ENCODE measurements at regions not wholly inside any gene's neighbourhood (a gene's known extent, or its start where the extent isn't known, plus 50 kb on each side); places are given as distances from the start of the nearest gene placed in this dataset.
A peak's percentile ranks its signal among the peaks of the same experiment; 100 is the strongest.

DNA sequence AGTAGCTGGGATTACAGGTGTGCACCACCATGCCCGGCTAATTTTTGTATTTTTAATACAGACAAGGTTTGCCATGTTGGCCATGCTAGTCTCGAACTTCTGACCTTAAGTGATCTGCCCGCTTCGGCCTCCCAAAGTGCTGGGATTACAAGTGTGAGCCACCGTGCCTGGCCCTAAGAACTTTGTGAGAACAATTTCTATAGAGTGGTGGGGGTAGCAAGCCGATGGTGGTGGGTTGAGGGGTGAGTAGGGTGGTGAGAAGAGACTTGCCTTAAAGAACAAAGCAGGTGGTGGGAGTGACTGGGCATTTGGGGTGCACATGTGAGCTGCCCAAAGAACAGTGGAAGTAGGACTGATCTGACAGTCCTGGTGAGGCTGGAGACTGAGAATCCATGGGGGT lies 76.0 kb upstream of the ASB18 start:
- WGBS, 2 donors (ENCODE audit: extremely low coverage in 2 of 2, insufficient read length in 2 of 2, insufficient replicate concordance in 1 of 2): no CpG with 5 or more reads among the region's 6 CpGs

GRCh38 chr2:236341067-236341466 lies 76.9 kb upstream of the ASB18 start:
- H2AFZ ChIP-seq (ENCODE audit: low read length): no peak overlapping the region
- no peak overlapping the region for H3K4me2 ChIP-seq (ENCODE audit: insufficient read depth, low read length, poor library complexity, severe bottlenecking)
- no peak overlapping the region for H3K27ac ChIP-seq (replicated peaks; ENCODE audit: low read length)
- H2AK5ac ChIP-seq (ENCODE audit: low read depth, low read length): no peak overlapping the region
- H3K4me3 ChIP-seq (ENCODE audit: low read length in 2 of 2): no peak overlapping the region
- DNase-seq (ENCODE audit: low spot score): no peak
- no peaks in the 10 kb centered on the region for H3K27me3 ChIP-seq (ENCODE audit: control insufficient read depth in 3 of 3, insufficient read depth in 3 of 3, low read depth in 1 of 3, low read length in 3 of 3)
- H3K23ac ChIP-seq (ENCODE audit: low read depth, low read length, poor library complexity): no peak overlapping the region
- H3K14ac ChIP-seq (ENCODE audit: low read length): no peak overlapping the region
- H3K79me1 ChIP-seq (ENCODE audit: low read depth, low read length): no peaks in the 10 kb centered on the region
- H2BK5ac ChIP-seq (ENCODE audit: low read length): no peak overlapping the region
- peaks cover 0 to 2% of the 10 kb centered on the region in 2 donors for H3K36me3 ChIP-seq (replicated peaks in 1 of 2; ENCODE audit: control insufficient read depth in 2 of 2, insufficient read depth in 2 of 2, low read length in 2 of 2)
- peaks cover 3 to 14% of the 10 kb centered on the region in 2 donors for H3K9me3 ChIP-seq (replicated peaks in 1 of 2; ENCODE audit: control insufficient read depth in 2 of 2, insufficient read depth in 1 of 2, low read depth in 1 of 2, low read length in 2 of 2)
- H3K9ac ChIP-seq (ENCODE audit: low read depth, low read length, poor library complexity): no peak overlapping the region
- no peak overlapping the region for H2BK120ac ChIP-seq (ENCODE audit: low read depth, low read length)
- peaks cover 15 to 30% of the 10 kb centered on the region in 2 donors for H3K4me1 ChIP-seq (ENCODE audit: control insufficient read depth in 2 of 2, insufficient read depth in 1 of 2, low read depth in 1 of 2, low read length in 2 of 2)
- peak overlapping the region; percentile 70 for H4K8ac ChIP-seq (ENCODE audit: low read depth, low read length)
- no peak overlapping the region for H4K91ac ChIP-seq (ENCODE audit: low read depth, low read length, poor library complexity)
- H3K18ac ChIP-seq (ENCODE audit: low read length): peak overlapping the region; percentile 41
- WGBS, 2 donors (ENCODE audit: extremely low coverage in 2 of 2, insufficient read length in 2 of 2, insufficient replicate concordance in 1 of 2): no CpG with 5 or more reads among the region's 14 CpGs
- no peak overlapping the region for H3K4ac ChIP-seq (ENCODE audit: low read length)
- H2BK12ac ChIP-seq (ENCODE audit: low read length): no peak overlapping the region
- H2BK15ac ChIP-seq (ENCODE audit: low read length): no peak overlapping the region

More for the DNA sequence above, 76.0 kb upstream of the ASB18 start:
- Histone ChIP-seq H3K4ac (ENCODE audit: low read length) (no peak overlapping the region), H3K9ac (ENCODE audit: low read depth, low read length, poor library complexity) (no peak overlapping the region), H3K18ac (ENCODE audit: low read length) (peak overlapping the region; percentile 46), H2BK15ac (ENCODE audit: low read length) (no peak overlapping the region), H3K4me2 (ENCODE audit: insufficient read depth, low read length, poor library complexity, severe bottlenecking) (no peak overlapping the region), H2BK12ac (ENCODE audit: low read length) (no peak overlapping the region), H3K14ac (ENCODE audit: low read length) (no peak overlapping the region), H2BK120ac (ENCODE audit: low read depth, low read length) (no peak overlapping the region), H3K36me3 (replicated peaks in 1 of 2; ENCODE audit: control insufficient read depth in 2 of 2, insufficient read depth in 2 of 2, low read length in 2 of 2) (peaks cover 0 to 2% of the 10 kb centered on the region in 2 donors), H3K23ac (ENCODE audit: low read depth, low read length, poor library complexity) (no peak overlapping the region), H3K9me3 (replicated peaks in 1 of 2; ENCODE audit: control insufficient read depth in 2 of 2, insufficient read depth in 1 of 2, low read depth in 1 of 2, low read length in 2 of 2) (peaks cover 3 to 14% of the 10 kb centered on the region in 2 donors), H3K4me3 (ENCODE audit: low read length in 2 of 2) (no peak overlapping the region), H4K91ac (ENCODE audit: low read depth, low read length, poor library complexity) (no peak overlapping the region), H3K4me1 (ENCODE audit: control insufficient read depth in 2 of 2, insufficient read depth in 1 of 2, low read depth in 1 of 2, low read length in 2 of 2) (peaks cover 15 to 24% of the 10 kb centered on the region in 2 donors), H3K79me1 (ENCODE audit: low read depth, low read length) (no peaks in the 10 kb centered on the region), H2AFZ (ENCODE audit: low read length) (no peak overlapping the region), H2AK5ac (ENCODE audit: low read depth, low read length) (no peak overlapping the region), H4K8ac (ENCODE audit: low read depth, low read length) (no peak overlapping the region), H3K27me3 (ENCODE audit: control insufficient read depth in 3 of 3, insufficient read depth in 3 of 3, low read depth in 1 of 3, low read length in 3 of 3) (no peaks in the 10 kb centered on the region), H2BK5ac (ENCODE audit: low read length) (no peak overlapping the region), H3K27ac (replicated peaks; ENCODE audit: low read length) (no peak overlapping the region)
- no peak for DNase-seq (ENCODE audit: low spot score)

- Histone ChIP-seq H3K27me3 (ENCODE audit: control insufficient read depth in 3 of 3, insufficient read depth in 3 of 3, low read depth in 1 of 3, low read length in 3 of 3) (no peaks in the 10 kb centered on the region), H3K36me3 (replicated peaks in 1 of 2; ENCODE audit: control insufficient read depth in 2 of 2, insufficient read depth in 2 of 2, low read length in 2 of 2) (peaks cover 0 to 2% of the 10 kb centered on the region in 2 donors), H2BK5ac (ENCODE audit: low read length) (no peak overlapping the region), H3K18ac (ENCODE audit: low read length) (peak overlapping the region; percentile 94), H3K27ac (replicated peaks; ENCODE audit: low read length) (peak overlapping the region; percentile 13), H3K23ac (ENCODE audit: low read depth, low read length, poor library complexity) (peak overlapping the region; percentile 25), H3K14ac (ENCODE audit: low read length) (peak overlapping the region; percentile 71), H4K8ac (ENCODE audit: low read depth, low read length) (no peak overlapping the region), H2BK15ac (ENCODE audit: low read length) (peak overlapping the region; percentile 99), H3K4me1 (ENCODE audit: control insufficient read depth in 2 of 2, insufficient read depth in 1 of 2, low read depth in 1 of 2, low read length in 2 of 2) (peaks cover 15 to 30% of the 10 kb centered on the region in 2 donors), H2BK120ac (ENCODE audit: low read depth, low read length) (peak overlapping the region; percentile 84), H2AFZ (ENCODE audit: low read length) (peak overlapping the region; percentile 40), H3K79me1 (ENCODE audit: low read depth, low read length) (no peaks in the 10 kb centered on the region), H3K9me3 (replicated peaks in 1 of 2; ENCODE audit: control insufficient read depth in 2 of 2, insufficient read depth in 1 of 2, low read depth in 1 of 2, low read length in 2 of 2) (peaks cover 3 to 14% of the 10 kb centered on the region in 2 donors), H3K4me2 (ENCODE audit: insufficient read depth, low read length, poor library complexity, severe bottlenecking) (no peak overlapping the region), H4K91ac (ENCODE audit: low read depth, low read length, poor library complexity) (no peak overlapping the region), H2AK5ac (ENCODE audit: low read depth, low read length) (peak overlapping the region; percentile 95), H3K4me3 (ENCODE audit: low read length in 2 of 2) (no peak overlapping the region), H3K4ac (ENCODE audit: low read length) (peak overlapping the region; percentile 53), H2BK12ac (ENCODE audit: low read length) (peak overlapping the region; percentile 60), H3K9ac (ENCODE audit: low read depth, low read length, poor library complexity) (no peak overlapping the region)
- no CpG with 5 or more reads among the region's 14 CpGs for WGBS, 2 donors (ENCODE audit: extremely low coverage in 2 of 2, insufficient read length in 2 of 2, insufficient replicate concordance in 1 of 2)
- DNase-seq (ENCODE audit: low spot score): peak; percentile 21
Observed at GRCh38 chr2:236341721-236342120, 77.5 kb upstream of the ASB18 start.

- peak overlapping the region; percentile 96 for H3K4ac ChIP-seq (ENCODE audit: low read length)
- peak overlapping the region; percentile 99 for H2BK15ac ChIP-seq (ENCODE audit: low read length)
- H2BK12ac ChIP-seq (ENCODE audit: low read length): peak overlapping the region; percentile 33
- H3K9me3 ChIP-seq (replicated peaks in 1 of 2; ENCODE audit: control insufficient read depth in 2 of 2, insufficient read depth in 1 of 2, low read depth in 1 of 2, low read length in 2 of 2): peaks cover 3 to 14% of the 10 kb centered on the region in 2 donors
- peak overlapping the region; percentile 95 for H2AK5ac ChIP-seq (ENCODE audit: low read depth, low read length)
- no peak overlapping the region for H4K91ac ChIP-seq (ENCODE audit: low read depth, low read length, poor library complexity)
- H3K14ac ChIP-seq (ENCODE audit: low read length): peak overlapping the region; percentile 78
- peak overlapping the region; percentile 78 for H4K8ac ChIP-seq (ENCODE audit: low read depth, low read length)
- peaks cover 15 to 30% of the 10 kb centered on the region in 2 donors for H3K4me1 ChIP-seq (ENCODE audit: control insufficient read depth in 2 of 2, insufficient read depth in 1 of 2, low read depth in 1 of 2, low read length in 2 of 2)
- peak overlapping the region; percentile 44 for H3K23ac ChIP-seq (ENCODE audit: low read depth, low read length, poor library complexity)
- H3K4me3 ChIP-seq (ENCODE audit: low read length in 2 of 2): no peak overlapping the region
- DNase-seq (ENCODE audit: low spot score): no peak
- peak overlapping the region; percentile 94 for H3K18ac ChIP-seq (ENCODE audit: low read length)
- no peaks in the 10 kb centered on the region for H3K27me3 ChIP-seq (ENCODE audit: control insufficient read depth in 3 of 3, insufficient read depth in 3 of 3, low read depth in 1 of 3, low read length in 3 of 3)
- no peak overlapping the region for H3K4me2 ChIP-seq (ENCODE audit: insufficient read depth, low read length, poor library complexity, severe bottlenecking)
- H3K27ac ChIP-seq (replicated peaks; ENCODE audit: low read length): no peak overlapping the region
- no peak overlapping the region for H2AFZ ChIP-seq (ENCODE audit: low read length)
- peak overlapping the region; percentile 47 for H3K9ac ChIP-seq (ENCODE audit: low read depth, low read length, poor library complexity)
- peak overlapping the region; percentile 84 for H2BK120ac ChIP-seq (ENCODE audit: low read depth, low read length)
- peaks cover 0 to 2% of the 10 kb centered on the region in 2 donors for H3K36me3 ChIP-seq (replicated peaks in 1 of 2; ENCODE audit: control insufficient read depth in 2 of 2, insufficient read depth in 2 of 2, low read length in 2 of 2)
- WGBS, 2 donors (ENCODE audit: extremely low coverage in 2 of 2, insufficient read length in 2 of 2, insufficient replicate concordance in 1 of 2): no CpG with 5 or more reads among the region's 10 CpGs
- no peaks in the 10 kb centered on the region for H3K79me1 ChIP-seq (ENCODE audit: low read depth, low read length)
- H2BK5ac ChIP-seq (ENCODE audit: low read length): no peak overlapping the region
Observed at GRCh38 chr2:236342507-236342906, 78.3 kb upstream of the ASB18 start.

Measured in neuronal stem cell (in vitro differentiated cells).